Loucy (cell line): ENCODE measurements at regions not wholly inside any gene's neighbourhood (a gene's known extent, or its start where the extent isn't known, plus 50 kb on each side); places are given as distances from the start of the nearest gene placed in this dataset.

Experiments used
- H2AFZ ChIP-seq: fragments of 200-600 bp; sonication (generic); 2 replicates; pipeline ENCODE4 v1.6.0; 2016; ENCODE audit warnings: antibody characterized with exemption, mild to moderate bottlenecking, low read length, moderate library complexity
- H3F3A ChIP-seq: fragments of 200-600 bp; 2 replicates; pipeline ENCODE4 v1.6.0; 2016; ENCODE audit warnings: antibody characterized with exemption, low read depth, mild to moderate bottlenecking
- H3K27me3 ChIP-seq: fragments of 200-600 bp; sonication (generic); 2 replicates; pipeline ENCODE4 v1.6.1; 2014; ENCODE audit warnings: low read length, mild to moderate bottlenecking; ENCODE audit not compliant: insufficient read depth, poor library complexity, severe bottlenecking
- H3K36me3 ChIP-seq: fragments of 200-600 bp; sonication (generic); 2 replicates; pipeline ENCODE4 v1.6.1; 2016; ENCODE audit warnings: low read length; ENCODE audit not compliant: insufficient read depth
- H3K4me1 ChIP-seq: fragments of 200-600 bp; sonication (generic); 2 replicates; pipeline ENCODE4 v1.5.1; 2014; ENCODE audit warnings: low read length, mild to moderate bottlenecking; ENCODE audit not compliant: insufficient read depth, poor library complexity, severe bottlenecking
- H3K4me2 ChIP-seq: fragments of 200-600 bp; sonication (generic); 2 replicates; pipeline ENCODE4 v1.6.0; 2014; ENCODE audit warnings: antibody characterized with exemption, low read length, low read depth, mild to moderate bottlenecking; ENCODE audit not compliant: poor library complexity, severe bottlenecking
- H3K4me3 ChIP-seq: fragments of 200-600 bp; sonication (generic); 2 replicates; pipeline ENCODE4 v1.5.1; 2014; ENCODE audit warnings: low read length, mild to moderate bottlenecking, mixed read lengths; ENCODE audit not compliant: poor library complexity, severe bottlenecking
- H3K79me2 ChIP-seq: fragments of 200-600 bp; sonication (generic); 2 replicates; pipeline ENCODE4 v1.6.1; 2014; ENCODE audit warnings: low read length; ENCODE audit not compliant: insufficient read depth
- H3K9ac ChIP-seq: fragments of 200-600 bp; sonication (generic); 2 replicates; pipeline ENCODE4 v1.6.0; 2014; ENCODE audit warnings: mild to moderate bottlenecking, low read depth, low read length, moderate library complexity; ENCODE audit not compliant: poor library complexity, severe bottlenecking
- H3K9me2 ChIP-seq: fragments of 200-600 bp; sonication (generic); replicated peaks from 2 replicates; pipeline ENCODE4 v1.6.1; 2016; ENCODE audit warnings: low read depth, low read length, mixed read lengths
- H3K9me3 ChIP-seq: fragments of 200-600 bp; sonication (generic); 2 replicates; pipeline ENCODE4 v1.6.1; 2014; ENCODE audit warnings: mild to moderate bottlenecking, antibody characterized with exemption, low read length, low read depth; ENCODE audit not compliant: insufficient read depth
- H4K20me1 ChIP-seq: fragments of 200-600 bp; sonication (generic); 2 replicates; pipeline ENCODE4 v1.6.0; 2014; ENCODE audit warnings: antibody characterized with exemption, low read length, mild to moderate bottlenecking; ENCODE audit not compliant: insufficient read depth, poor library complexity, severe bottlenecking
- CTCF ChIP-seq: fragments of 200-600 bp; sonication (generic); conservative IDR thresholded peaks from 2 replicates; pipeline ENCODE4 v1.5.1; 2014; ENCODE audit warnings: mild to moderate bottlenecking, antibody characterized with exemption, low read length
- EZH2phosphoT487 ChIP-seq: fragments of 200-600 bp; IDR thresholded peaks from 2 replicates; pipeline ENCODE4 v1.6.1; 2018; ENCODE audit warnings: antibody characterized with exemption, mild to moderate bottlenecking, moderate library complexity, borderline replicate concordance

GRCh38 chr4:123696687-123697086 lies 300.1 kb downstream of the SPRY1 start:
- no peak overlapping the region for H3K4me3 ChIP-seq

GRCh38 chr4:123698556-123698955 lies 302.0 kb downstream of the SPRY1 start:
- Histone ChIP-seq H3K36me3 (no peaks in the 10 kb centered on the region), H4K20me1 (no peaks in the 10 kb centered on the region), H3K4me2 (no peak overlapping the region), H3K4me3 (no peak overlapping the region), H3K4me1 (no peaks in the 10 kb centered on the region), H3K79me2 (no peaks in the 10 kb centered on the region), H3K9me3 (no peaks in the 10 kb centered on the region), H3F3A (no peaks in the 10 kb centered on the region), H3K27me3 (no peaks in the 10 kb centered on the region), H2AFZ (no peak overlapping the region), H3K9me2 (no peaks in the 10 kb centered on the region), H3K9ac (no peak overlapping the region)
- TF ChIP-seq EZH2phosphoT487 (no peak), CTCF (no peak)

More at GRCh38 chr4:123696687-123697086, 300.1 kb downstream of the SPRY1 start:
- no peaks in the 10 kb centered on the region for H3K4me1 ChIP-seq
- H3K9me3 ChIP-seq, result no peaks in the 10 kb centered on the region
- H3F3A ChIP-seq, result no peaks in the 10 kb centered on the region
- no peak overlapping the region for H3K4me2 ChIP-seq
- H3K27me3 ChIP-seq, result no peaks in the 10 kb centered on the region
- no peak for TF ChIP-seq CTCF
- H3K9me2 ChIP-seq, result no peaks in the 10 kb centered on the region
- no peaks in the 10 kb centered on the region for H4K20me1 ChIP-seq
- no peaks in the 10 kb centered on the region for H3K36me3 ChIP-seq
- H2AFZ ChIP-seq, result no peak overlapping the region
- H3K79me2 ChIP-seq, result no peaks in the 10 kb centered on the region
- no peak overlapping the region for H3K9ac ChIP-seq

GRCh38 chr4:123699880-123700771 lies 303.5 kb downstream of the SPRY1 start:
- Histone ChIP-seq H3K4me1 (no peaks in the 10 kb centered on the region), H3K9me2 (no peaks in the 10 kb centered on the region), H3K79me2 (no peaks in the 10 kb centered on the region), H3K4me3 (no peak overlapping the region), H3K4me2 (no peak overlapping the region), H4K20me1 (no peaks in the 10 kb centered on the region), H3F3A (no peaks in the 10 kb centered on the region), H3K27me3 (no peaks in the 10 kb centered on the region), H3K9ac (no peak overlapping the region), H3K9me3 (no peaks in the 10 kb centered on the region), H3K36me3 (no peaks in the 10 kb centered on the region), H2AFZ (no peak overlapping the region)
- TF ChIP-seq EZH2phosphoT487 (no peak), CTCF (no peak)
